A204.1 (cell line): ENCODE measurements at regions not wholly inside any gene's neighbourhood (a gene's known extent, or its start where the extent isn't known, plus 50 kb on each side); places are given as distances from the start of the nearest gene placed in this dataset.
A peak's percentile ranks its signal among the peaks of the same experiment; 100 is the strongest.
"Not testable (repeated sequence)": the region's sequence is repeated elsewhere in the genome, so short reads cannot be mapped to it uniquely, and the experiment has no call there.

Source experiments
- FAIRE-seq: peaks from 2 replicates; lab custom pipeline; 2012; peaks lifted over from hg19 to GRCh38; lab: Jason Lieb, UNC

DNA sequence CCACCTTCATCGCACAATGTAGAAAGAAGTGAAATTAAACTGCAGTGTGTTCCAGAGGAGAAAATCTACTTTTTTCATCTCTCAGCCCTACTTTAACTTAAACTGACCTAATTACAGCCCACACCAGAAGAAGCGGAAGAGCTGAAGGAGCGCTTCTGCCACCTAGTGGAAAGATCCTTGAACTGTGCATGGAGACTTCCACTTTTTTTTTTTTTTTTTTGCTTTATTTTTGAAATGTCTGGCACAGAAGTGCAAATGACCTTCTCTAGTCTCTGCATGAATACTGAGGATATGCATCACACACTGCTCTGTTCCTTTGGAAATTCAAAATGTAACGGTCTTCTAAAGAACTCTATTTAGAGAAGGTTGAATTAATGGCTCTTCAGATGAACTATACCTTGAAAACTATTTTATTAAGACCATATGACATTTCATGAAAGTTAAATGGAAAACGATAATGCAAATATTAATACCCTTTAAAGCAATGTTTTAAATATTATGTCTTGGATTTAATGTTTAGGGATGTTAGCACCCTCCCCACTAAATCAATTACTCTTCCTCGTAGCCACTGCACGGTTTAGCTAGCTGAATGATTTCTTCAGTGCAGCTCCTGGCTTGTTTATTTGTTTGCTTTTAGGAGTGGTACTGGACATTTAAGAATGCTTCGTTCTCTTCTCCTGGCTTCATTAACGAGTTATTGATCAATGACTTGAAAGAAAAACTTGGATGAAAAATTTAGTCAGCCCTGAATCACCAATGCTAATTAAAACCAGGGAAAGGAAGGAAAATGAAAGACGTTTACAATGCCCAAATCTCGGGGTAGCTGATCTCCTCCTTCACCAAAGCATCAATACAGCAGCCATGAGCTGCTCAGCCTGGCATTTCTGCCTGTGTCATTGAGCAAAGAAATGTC lies 569.6 kb upstream of the GJE1 start:
- peak; percentile 97 for FAIRE-seq

DNA sequence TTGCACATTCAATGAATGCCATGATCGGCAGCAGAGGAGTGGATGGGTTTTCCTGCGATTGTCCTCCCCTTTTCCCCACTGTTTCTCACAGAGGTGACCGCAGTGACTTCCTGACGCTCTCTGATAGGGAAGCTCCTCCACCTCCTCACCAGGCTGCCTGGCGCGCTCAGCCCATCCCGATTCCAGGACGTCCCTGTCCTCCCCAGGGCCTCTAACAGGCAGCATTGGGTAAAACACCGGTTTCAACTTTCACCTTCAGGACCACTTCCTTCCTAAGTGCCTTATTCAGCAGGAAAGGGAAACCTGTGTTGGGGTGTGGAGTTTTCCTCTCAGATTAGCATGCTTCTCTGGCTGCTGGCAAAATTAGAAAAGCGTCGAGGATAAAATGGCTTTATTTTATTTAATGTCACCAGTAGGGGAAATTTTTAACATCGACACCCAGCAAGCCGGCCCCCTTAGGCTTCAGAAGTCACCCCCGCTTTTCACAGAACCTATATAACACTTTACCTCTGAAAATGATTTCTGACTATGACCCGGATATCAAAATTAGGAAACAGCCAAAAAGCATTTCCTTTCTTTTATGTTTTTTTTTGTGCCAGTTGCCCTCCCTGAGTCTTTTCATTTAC lies 570.4 kb upstream of the GJE1 start:
- FAIRE-seq, result no peak

DNA sequence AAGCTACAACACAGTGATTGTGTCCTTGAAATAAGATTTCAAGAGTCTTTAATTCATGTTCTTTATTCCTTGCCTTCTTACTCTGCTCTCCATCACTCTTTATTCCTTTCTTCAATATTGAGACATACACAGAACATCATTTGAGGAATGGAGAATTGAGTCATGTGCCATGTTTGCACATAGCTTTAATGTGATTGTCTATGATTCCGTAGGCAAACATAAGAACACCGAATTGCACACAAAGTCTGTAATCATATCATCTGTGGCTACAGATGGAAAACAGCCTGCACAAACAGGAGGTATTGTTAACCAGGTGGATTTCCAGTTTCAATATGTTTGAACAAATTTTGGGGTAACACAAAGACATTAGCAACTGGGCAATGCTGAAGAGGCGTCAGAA lies 571.6 kb upstream of the GJE1 start:
- FAIRE-seq, result no peak

DNA sequence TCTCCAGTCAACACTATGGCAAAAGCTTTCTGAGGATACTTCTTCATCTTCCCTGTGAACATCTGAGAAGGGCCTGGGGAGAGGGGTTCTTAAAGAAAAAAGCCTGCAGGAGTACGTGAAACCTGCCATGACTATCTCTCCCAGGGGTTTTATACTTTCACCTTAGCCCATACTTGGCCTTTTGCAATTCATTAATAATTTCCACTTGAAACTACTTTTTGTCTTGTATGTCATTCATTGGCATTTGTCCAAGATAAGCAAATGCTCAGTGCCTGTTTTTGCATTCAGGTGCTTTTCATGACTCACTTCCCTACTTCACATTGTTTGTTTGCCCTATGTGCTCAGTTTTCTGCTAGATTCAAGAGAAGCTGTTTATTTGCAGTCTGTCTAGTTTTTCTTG lies 580.3 kb upstream of the GJE1 start:
- no peak for FAIRE-seq

DNA sequence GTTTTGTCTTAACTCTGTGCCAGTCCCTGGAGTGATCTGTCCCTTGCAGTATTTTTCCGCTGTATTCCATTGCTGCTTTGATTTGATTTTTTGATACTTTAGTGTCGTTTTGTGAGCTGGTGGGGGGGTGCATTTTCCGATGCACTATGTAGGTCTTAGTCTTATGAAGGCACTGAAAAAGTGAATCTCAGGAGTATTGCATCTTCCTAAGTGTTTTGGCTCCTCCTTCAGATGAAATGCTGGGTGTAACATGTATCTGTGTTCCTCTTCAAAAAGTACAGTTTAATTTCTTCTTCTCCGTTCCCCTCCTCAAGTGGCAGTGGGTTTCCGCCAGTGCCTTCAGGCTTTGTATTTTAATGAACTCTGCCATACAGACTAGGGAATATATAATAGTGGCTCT lies 580.7 kb upstream of the GJE1 start:
- FAIRE-seq, result no peak

DNA sequence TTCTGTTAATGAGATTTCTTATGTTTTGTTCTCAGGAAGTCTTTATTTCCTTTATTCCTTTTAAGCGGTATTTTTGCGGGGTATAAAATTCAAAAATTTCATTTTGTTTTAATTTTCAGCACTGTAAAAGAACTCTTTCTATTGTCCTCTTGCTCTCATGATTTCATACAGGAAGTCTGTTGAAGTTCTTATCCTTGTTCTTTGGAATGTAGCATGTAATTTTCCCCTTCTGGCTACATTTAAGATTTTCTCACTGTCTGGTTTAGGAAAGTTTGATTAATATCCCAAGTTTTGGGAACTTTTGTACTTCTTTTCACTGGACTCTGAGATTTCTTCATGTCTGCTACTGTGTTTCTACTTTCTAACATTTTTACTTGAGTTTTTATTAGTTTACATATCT lies 581.4 kb upstream of the GJE1 start:
- no peak for FAIRE-seq

DNA sequence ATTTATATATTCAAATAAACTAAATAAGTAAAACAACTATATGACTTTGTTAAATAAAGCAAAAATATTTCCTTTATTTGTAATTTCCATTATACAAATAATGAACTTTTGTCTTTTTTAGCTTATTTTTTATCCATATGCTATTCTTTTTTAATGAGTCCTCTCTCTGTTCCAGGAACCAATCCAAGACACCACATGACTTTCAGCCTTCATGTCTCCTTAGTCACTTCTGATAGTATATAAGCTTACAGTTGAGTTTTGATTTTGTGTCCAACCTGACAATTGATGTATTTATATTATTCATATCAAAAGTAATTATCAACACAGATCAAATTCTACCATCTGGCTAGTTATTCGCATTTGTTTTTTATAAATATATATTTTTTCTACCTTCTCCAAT lies 582.3 kb upstream of the GJE1 start:
- FAIRE-seq, result peak; percentile 9

DNA sequence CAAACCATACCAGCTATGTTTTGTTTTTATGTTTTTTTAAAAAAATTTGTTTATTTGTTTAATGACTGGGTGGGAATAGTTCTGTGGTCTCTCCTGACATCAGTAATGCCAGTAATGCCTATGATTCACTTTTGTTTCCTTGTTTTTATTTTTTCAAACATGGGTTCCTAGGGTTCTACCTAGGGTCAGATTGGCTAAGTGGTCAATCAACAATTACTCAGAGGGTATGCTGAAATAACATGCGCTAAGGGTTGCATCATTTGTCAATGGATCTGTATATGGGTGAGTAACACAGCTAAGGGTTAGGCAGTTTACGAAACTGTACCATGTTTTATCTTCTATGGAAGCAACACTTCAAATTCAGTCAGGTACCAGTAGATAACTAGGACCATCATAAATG lies 583.8 kb upstream of the GJE1 start:
- FAIRE-seq, result no peak

DNA sequence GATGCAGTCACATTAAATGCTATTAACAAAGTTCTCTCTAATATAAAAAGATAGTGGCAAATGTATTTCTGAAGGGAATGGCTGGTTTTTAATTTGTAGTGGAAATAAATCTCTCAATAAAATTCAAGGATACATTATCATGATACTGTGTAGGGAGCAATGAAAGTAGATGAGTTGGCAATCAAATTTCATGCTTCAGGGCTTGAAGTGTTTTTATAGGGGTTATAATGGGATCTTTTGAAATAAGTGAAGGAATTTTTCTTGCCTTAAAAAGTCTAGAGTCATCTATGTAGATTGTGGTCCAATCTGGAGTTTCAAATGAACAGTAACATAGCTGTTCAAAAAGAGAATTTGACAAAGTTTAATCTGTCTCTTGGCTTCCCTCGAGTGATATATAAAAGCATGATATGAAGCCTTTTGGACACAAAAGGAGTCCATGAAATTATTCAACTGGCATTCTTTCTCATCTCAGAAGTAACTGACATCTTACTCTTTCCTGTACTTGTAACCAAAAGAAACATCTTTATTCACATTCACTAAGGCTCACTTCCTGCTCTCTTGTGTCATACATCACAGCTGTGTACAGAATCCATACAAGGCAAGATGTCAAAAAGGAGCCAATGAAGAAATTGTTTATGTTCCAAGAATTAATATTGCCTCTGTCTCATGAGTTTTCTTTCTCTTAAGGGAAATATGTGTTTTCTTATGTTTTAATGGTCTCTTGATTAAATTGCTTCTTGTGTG lies 591.0 kb upstream of the GJE1 start:
- FAIRE-seq, result no peak

DNA sequence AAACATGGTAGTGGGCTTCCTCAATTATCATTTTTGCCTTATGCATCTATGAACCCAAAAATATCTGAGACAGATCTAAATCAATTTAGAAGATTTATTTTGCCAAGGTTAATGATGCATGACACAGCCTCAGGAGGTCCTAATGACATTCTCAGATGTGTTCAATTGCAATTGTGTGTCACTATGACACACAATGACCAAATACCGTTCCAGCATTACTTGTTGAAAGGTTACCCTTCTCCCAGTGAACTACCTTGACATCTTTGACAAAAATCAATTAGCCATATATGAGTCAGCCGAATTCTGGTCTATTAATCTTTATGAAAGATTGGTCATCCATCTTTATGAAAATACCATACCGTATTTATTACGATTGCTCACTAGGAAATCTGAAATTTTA lies 592.5 kb upstream of the GJE1 start:
- no peak for FAIRE-seq

DNA sequence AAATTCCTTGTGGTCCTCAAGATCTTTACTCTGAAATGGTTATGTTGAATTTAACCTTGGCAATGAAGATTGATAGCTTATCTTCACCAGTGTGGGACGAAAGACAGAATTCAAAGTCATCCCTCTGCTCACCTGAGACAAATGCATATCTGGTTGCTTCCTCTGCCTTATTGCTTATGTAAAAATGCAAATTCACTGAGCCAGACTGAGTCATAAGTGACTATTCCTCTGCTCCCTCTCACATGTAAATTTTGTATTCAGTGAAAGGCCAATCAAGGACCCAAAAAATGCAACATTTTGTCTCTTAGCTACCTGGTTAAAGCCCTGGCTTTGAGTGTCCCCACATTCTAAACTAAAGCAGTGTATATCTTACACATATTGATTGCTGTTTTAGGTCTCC lies 593.1 kb upstream of the GJE1 start:
- FAIRE-seq, result no peak

DNA sequence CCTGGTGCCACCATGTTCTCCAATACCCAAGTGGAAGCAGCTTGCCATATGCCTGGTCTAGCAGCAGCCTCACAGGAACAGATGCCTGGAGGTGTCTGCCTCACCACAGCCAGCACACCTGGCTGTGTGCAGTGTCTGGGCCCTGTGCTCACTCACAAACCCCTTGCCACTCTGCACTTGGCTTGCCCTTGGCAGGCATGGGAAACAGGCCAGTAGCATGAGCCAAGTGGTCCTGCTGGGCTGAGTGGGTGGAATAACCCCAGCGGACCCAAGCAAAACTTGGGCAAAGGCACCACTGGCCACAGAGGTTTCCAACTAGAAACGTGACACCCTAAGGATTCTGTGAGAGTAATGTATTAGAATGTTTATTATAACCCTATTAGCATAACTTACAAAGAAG lies 600.5 kb upstream of the GJE1 start:
- FAIRE-seq, result no peak

DNA sequence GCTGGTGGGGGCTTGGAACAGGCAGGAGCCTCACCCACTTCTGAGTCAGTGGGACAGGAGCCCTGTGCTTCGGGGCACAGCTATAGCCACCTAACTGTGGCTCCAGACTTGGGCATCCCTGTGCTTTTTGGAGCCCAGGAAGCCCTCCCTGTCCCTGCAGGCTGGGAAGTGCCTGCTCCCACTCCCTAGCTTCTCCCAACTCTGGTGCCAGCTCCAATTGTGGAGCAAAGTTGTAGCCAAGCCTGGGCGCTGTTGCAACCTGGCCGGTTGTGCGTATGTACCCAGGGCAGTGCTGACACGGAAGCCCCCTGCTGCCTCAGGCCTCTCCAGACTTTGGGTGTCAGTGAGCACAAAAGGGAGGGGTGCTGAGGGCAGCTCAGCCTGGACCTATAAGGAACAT lies 601.7 kb upstream of the GJE1 start:
- FAIRE-seq, result no peak

DNA sequence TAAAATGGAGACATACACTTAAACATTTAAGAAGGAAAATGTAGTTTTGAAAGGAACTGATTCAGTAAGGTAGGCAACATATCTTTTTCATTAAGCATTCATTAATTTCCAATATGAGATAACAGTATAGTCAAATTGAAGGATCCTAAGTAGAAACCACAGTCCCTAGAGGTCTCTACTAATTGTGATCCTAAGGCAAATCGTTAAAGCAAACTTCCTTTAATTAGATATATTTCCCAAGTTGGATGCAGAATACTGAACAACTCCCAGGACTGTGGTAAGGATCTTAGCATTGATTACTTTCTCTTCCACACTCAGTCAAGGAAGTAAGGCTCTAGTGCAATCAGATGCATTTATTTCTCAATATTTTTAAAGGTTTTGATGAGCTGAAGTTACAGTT lies 604.1 kb upstream of the GJE1 start:
- FAIRE-seq, result no peak

DNA sequence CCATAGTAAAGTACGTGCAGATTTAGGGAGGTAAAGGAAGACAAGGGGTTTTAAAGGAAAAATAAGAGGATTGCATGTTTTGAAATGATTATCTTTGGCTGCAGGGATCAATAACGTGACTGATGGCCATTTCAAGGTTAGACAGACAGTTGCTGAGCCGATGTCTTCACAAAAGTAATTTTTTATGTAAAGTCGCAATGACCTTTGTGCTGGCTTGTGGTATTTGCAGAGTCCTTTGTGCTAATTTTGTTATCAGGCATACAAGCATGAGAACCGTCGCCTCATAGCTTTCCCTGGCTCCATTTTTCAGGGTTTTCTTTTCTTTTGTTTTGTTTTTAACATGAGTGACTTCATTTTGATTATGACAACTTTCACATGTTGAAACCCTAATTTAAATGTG lies 605.7 kb upstream of the GJE1 start:
- FAIRE-seq, result no peak

DNA sequence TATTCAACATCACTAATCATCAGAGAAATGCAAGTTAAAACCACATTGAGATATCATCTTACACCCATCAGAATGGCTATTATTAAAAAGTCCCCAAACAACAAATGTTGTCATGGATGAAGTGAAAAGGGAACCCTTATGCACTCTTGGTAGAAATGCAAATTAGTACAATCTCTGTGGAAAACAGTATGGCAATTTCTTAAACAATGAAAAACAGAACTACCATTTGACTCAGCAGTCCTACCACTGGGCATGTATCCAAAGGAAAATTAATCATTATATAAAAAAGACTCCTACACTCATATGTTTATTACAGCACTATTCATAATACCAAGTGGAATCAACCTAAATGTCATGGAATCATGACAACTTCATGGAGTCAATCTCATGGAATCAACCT lies 611.3 kb upstream of the GJE1 start:
- FAIRE-seq, result no peak

DNA sequence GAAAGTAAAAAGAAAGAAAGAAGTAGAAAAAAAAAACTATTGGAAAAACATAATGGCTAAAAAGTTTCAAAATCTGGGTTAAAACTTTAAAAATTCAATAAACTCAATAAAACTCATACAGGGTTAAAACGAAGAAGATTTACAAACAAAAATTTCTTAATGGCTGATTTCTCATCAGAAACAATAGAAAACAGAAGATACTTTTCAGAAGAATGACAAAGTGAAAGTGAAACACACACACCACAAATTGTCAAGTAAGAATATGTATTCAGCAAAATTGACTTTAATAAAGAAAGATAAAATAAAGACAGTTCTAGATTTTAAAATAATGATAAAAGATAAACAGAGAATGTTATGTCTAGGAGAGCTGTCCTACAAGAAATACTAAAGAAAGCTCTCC lies 618.9 kb upstream of the GJE1 start:
- peak; percentile 59 for FAIRE-seq

DNA sequence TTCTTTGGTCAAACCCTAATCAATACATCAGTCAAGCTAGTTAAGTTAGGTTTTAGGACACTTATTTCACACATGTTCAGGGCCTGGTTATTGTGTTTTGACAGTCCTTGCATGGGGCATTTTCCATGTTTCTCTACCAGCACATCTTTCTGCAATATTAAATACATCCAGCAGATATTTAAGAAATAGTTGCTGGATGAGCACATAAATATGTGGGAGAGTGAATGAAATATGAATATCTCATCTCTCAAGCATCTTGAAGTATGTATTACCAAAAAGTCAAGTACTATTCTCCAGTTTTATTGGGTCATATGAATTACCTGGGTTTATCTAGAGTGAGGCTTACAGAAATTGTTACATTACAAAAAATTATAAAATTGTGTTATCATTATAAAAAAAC lies 621.9 kb upstream of the GJE1 start:
- FAIRE-seq, result no peak

DNA sequence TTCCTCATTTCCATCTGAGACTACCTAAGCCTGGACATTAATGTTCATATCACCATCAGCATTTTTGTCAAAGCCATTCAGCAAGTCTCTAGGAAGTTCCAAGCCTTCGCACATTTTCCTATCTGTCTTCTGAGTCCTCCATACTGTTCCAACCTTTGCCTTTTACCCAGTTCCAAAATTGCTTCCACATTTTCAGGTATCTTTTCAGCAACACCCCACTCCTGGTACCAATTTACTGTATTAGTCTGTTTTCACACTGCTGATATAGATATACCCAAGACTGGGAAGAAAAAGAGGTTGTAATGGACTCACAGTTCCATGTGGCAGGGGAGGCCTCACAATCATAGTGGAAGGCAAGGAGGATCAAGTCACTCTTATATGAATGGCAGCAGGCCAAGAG lies 626.7 kb upstream of the GJE1 start:
- not testable (repeated sequence) for FAIRE-seq

DNA sequence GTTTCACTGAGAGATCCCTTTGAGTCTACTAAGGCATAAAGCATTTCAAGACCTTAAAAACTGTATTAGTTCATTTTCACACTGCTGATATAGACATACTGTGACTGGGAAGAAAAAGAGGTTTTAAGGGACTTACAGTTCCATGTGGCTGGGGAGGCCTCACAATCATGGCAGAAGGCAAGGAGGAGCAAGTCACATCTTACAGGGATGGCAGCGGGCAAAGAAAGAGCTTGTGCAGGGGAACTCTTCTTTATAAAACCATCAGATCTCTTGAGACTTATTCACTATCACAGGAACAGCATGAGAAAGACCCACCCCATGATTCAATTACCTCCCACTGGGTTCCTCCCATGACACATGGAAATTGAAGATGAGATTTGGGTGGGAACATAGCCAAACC lies 628.4 kb upstream of the GJE1 start:
- not testable (repeated sequence) for FAIRE-seq

DNA sequence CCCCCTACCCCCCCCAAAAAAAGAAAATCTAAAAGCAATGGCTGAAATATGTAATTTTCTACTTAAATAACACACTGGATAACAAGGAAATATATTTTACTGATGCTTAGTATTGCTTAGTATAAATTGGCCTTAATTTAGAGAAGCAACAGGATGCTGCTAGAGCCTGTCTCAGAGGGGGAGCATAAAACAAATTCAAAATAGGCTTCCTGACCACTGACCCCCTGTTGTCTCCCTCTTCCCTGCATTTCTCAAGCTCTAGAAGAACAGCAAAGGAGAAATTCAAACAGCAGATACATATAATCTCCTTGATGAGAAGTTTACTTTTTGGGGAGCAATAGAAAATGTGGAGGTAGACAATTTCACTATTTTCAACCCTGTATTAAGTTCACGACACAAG lies 631.1 kb upstream of the GJE1 start:
- FAIRE-seq, result no peak

DNA sequence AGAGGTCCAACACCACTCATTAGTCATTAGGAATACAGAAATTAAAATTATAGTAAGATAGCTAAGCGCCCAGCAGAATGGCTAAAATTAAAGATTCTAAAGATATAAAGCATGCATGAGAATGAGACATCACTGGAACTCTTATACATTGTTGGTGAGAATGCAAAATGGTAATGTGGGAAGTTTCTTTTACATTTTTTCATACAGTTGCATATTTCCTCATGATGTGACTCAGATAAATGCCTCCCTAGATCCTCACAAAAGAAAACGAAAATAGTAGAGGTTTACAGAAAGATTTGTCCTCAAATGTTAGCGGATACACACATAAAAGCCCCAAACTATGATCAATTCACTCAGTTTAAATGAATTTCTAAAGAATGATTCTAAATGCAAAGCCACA lies 633.7 kb upstream of the GJE1 start:
- no peak for FAIRE-seq

DNA sequence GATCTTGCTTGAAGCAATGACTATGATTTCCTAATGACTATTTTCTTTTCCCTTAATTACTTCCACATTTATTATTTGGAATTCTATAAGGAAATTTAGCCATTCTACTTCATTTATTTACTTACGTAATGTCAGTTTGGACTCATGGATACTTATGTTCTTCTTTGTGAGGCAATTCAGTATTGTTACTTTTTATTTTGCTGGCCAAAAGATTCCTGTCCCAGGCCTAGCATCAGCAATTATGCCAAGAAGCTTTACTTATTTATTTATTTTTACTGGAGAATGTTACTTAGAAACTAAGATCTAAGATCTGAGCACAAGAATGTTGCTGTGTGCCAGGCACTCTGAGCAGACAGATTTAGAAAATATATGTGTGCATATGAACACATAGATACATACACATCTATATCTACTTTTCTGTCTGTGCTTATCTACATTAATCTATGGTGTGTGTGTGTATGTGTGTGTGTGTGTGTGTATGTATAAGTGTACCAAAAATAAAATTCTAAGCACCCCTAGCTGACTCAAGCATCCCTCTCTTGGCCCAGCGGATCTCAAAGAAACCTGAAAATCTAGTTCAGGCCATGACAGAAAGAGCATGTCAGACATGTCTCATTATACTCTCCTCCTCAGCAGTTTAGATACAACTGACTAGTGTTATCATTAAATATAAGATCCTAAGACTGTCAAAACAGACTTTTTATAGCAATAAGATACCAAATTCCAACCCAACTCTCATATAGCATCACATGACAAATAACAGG lies 640.0 kb upstream of the GJE1 start:
- no peak for FAIRE-seq
